ENCODE measurements at regions not wholly inside any gene's neighbourhood (a gene's known extent, or its start where the extent isn't known, plus 50 kb on each side); places are given as distances from the start of the nearest gene placed in this dataset.

- intact Hi-C loops (cut with DNase I; ENCODE audit: low total_unique reads), result no loop called here
- WGBS, 2 donors, result 79 to 83% methylated on average over 1 of the region's 1 CpG
- H3K4me3 ChIP-seq (ENCODE audit: low read depth, poor library complexity, severe bottlenecking), result no peak overlapping the region
- no peak for DNase-seq (ENCODE audit: low spot score in 2 of 2)
- TF ChIP-seq, protein P1, sequence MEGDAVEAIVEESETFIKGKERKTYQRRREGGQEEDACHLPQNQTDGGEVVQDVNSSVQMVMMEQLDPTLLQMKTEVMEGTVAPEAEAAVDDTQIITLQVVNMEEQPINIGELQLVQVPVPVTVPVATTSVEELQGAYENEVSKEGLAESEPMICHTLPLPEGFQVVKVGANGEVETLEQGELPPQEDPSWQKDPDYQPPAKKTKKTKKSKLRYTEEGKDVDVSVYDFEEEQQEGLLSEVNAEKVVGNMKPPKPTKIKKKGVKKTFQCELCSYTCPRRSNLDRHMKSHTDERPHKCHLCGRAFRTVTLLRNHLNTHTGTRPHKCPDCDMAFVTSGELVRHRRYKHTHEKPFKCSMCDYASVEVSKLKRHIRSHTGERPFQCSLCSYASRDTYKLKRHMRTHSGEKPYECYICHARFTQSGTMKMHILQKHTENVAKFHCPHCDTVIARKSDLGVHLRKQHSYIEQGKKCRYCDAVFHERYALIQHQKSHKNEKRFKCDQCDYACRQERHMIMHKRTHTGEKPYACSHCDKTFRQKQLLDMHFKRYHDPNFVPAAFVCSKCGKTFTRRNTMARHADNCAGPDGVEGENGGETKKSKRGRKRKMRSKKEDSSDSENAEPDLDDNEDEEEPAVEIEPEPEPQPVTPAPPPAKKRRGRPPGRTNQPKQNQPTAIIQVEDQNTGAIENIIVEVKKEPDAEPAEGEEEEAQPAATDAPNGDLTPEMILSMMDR (IDR thresholded peaks at IDR 0.05), result no peak
- no peak for TF ChIP-seq POLR2A (IDR thresholded peaks at IDR 0.05)
Observed at GRCh38 chr2:18230668-18231067, 329.8 kb downstream of the RDH14 start.

GRCh38 chr2:18219676-18220075, 340.8 kb downstream of the RDH14 start:
- no peak for DNase-seq (ENCODE audit: low spot score in 2 of 2)
- TF ChIP-seq POLR2A (IDR thresholded peaks at IDR 0.05), result no peak
- TF ChIP-seq, protein P1 (IDR thresholded peaks at IDR 0.05), result no peak
- intact Hi-C loops (cut with DNase I; ENCODE audit: low total_unique reads), result no loop called here
- no peak overlapping the region for H3K4me3 ChIP-seq (ENCODE audit: low read depth, poor library complexity, severe bottlenecking)
- 0 to 4% methylated on average over 1 of the region's 1 CpG for WGBS, 2 donors

DNA sequence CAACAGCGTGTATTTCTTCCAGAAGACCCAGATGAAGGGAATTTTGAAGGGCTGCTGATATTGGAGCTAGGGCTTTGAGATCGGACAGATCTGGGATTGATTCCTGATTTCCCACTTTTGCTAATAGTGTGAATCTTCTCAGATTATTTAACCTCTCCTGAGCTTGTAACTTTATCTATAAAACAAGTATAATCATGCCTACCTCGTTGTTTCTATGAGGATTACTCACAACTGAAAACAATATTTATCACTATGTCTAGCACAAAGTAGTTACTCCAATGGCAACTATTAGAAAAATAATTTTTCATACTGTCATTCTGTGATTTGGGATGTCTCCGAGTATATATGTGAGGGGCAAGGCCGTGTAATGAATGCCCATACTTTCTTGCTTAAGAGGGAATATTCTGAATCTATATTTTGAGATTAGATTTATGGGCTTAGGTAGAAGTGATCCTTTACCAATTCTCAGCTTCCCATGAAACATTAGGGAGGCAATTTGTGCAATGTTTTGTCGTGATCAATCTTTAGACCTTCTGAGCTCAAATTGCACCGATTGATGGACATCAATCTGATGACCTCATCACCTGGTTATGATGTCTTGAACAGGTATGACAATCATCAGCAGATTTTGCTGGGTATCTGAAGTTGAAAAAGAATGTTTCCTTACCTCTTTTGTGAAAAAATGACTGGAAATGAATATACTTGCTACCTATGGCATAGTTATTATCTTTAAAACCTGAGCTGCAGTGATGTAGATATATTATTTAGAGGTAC, 339.9 kb downstream of the KCNS3 start:
- no peak for TF ChIP-seq POLR2A (IDR thresholded peaks at IDR 0.05)
- TF ChIP-seq, protein P1 (IDR thresholded peaks at IDR 0.05), result no peak
- WGBS, 2 donors, result 67 to 73% methylated on average over 7 of the region's 7 CpGs
- intact Hi-C loops (cut with DNase I; ENCODE audit: low total_unique reads), result no loop called here

DNA sequence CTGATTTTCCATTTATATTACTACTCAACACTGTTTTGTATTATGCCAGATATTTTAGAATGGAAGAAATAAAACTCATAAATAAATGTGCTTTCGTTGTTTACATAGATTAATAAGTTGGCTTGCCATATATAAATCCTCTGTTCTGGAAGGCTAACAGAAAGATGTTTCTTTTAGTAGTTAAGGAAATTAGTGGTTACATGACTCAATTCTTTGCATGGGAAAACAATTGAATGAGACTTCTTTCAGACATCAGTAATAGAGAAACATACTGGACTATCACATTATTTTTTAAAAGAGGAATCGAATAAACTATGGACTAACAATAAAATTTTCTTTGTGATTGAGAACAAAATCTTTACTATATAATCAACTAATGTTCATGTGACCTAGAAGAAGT, 336.5 kb downstream of the KCNS3 start:
- no peak for DNase-seq (ENCODE audit: low spot score in 2 of 2)
- 77 to 84% methylated on average over 2 of the region's 2 CpGs for WGBS, 2 donors
- intact Hi-C loops (cut with DNase I; ENCODE audit: low total_unique reads), result no loop called here
- no peak overlapping the region for H3K4me3 ChIP-seq (ENCODE audit: low read depth, poor library complexity, severe bottlenecking)
- TF ChIP-seq POLR2A (IDR thresholded peaks at IDR 0.05), result no peak
- TF ChIP-seq, protein P1 (IDR thresholded peaks at IDR 0.05), result no peak

More for the DNA sequence above, 339.9 kb downstream of the KCNS3 start:
- DNase-seq (ENCODE audit: low spot score in 2 of 2), result no peak
- no peak overlapping the region for H3K4me3 ChIP-seq (ENCODE audit: low read depth, poor library complexity, severe bottlenecking)

DNA sequence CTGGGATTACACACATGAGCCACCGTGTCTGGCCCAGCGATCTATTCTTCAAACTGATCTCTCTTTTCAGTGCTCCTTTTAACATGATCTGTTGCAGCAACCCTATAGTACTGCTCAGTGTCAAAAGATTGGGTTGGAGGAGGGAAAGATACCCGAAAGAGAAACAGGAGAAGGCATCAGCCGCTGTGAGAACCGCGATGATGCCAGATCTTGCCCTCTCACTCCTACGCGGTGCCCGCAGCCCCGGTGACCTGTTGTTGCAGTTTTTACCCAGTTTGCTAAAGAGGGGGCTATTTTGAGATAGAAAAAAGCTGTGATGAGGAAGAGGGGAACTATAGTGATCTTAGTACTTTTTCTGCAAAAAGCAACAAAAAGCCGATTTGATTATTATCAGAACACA, 335.5 kb downstream of the KCNS3 start:
- H3K4me3 ChIP-seq (ENCODE audit: low read depth, poor library complexity, severe bottlenecking), result no peak overlapping the region
- DNase-seq (ENCODE audit: low spot score in 2 of 2), result no peak
- WGBS, 2 donors, result 86 to 88% methylated on average over 11 of the region's 11 CpGs
- intact Hi-C loops (cut with DNase I; ENCODE audit: low total_unique reads), result no loop called here
- no peak for TF ChIP-seq POLR2A (IDR thresholded peaks at IDR 0.05)
- TF ChIP-seq, protein P1 (IDR thresholded peaks at IDR 0.05), result no peak
